ENCODE measurements at regions not wholly inside any gene's neighbourhood (a gene's known extent, or its start where the extent isn't known, plus 50 kb on each side); places are given as distances from the start of the nearest gene placed in this dataset.

- no peak overlapping the region for H3K27ac Mint-ChIP-seq (ENCODE audit: unreplicated experiment)
- no peak for TF ChIP-seq CTCF (IDR thresholded peaks at IDR 0.05)
- no peak for DNase-seq (ENCODE audit: extremely low spot score, unreplicated experiment)
- peaks cover 4% of the 10 kb centered on the region for H3K36me3 Mint-ChIP-seq (ENCODE audit: unreplicated experiment)
- H3K4me3 Mint-ChIP-seq (ENCODE audit: unreplicated experiment), result no peak overlapping the region
- no peaks in the 10 kb centered on the region for H3K4me1 Mint-ChIP-seq (ENCODE audit: unreplicated experiment)
- H3K9me3 Mint-ChIP-seq (ENCODE audit: unreplicated experiment), result peaks cover 27% of the 10 kb centered on the region
- peaks cover 36% of the 10 kb centered on the region for H3K27me3 Mint-ChIP-seq (ENCODE audit: unreplicated experiment)
Measured at GRCh38 chr10:44153918-44154670, 230.8 kb downstream of the CXCL12 start.

GRCh38 chr10:44143556-44143955 is 241.3 kb downstream of the CXCL12 start:
- H3K36me3 Mint-ChIP-seq (ENCODE audit: unreplicated experiment), result no peaks in the 10 kb centered on the region
- H3K4me1 Mint-ChIP-seq (ENCODE audit: unreplicated experiment), result no peaks in the 10 kb centered on the region
- H3K27me3 Mint-ChIP-seq (ENCODE audit: unreplicated experiment), result peaks cover 23% of the 10 kb centered on the region
- TF ChIP-seq CTCF (IDR thresholded peaks at IDR 0.05), result no peak
- DNase-seq (ENCODE audit: extremely low spot score, unreplicated experiment), result no peak
- H3K27ac Mint-ChIP-seq (ENCODE audit: unreplicated experiment), result no peak overlapping the region
- H3K9me3 Mint-ChIP-seq (ENCODE audit: unreplicated experiment), result peaks cover 6% of the 10 kb centered on the region
- H3K4me3 Mint-ChIP-seq (ENCODE audit: unreplicated experiment), result no peak overlapping the region

GRCh38 chr10:44132361-44133289 is 252.3 kb downstream of the CXCL12 start:
- H3K36me3 Mint-ChIP-seq (ENCODE audit: unreplicated experiment), result peaks cover 2% of the 10 kb centered on the region
- H3K9me3 Mint-ChIP-seq (ENCODE audit: unreplicated experiment), result no peaks in the 10 kb centered on the region
- H3K4me3 Mint-ChIP-seq (ENCODE audit: unreplicated experiment), result no peak overlapping the region
- H3K4me1 Mint-ChIP-seq (ENCODE audit: unreplicated experiment), result no peaks in the 10 kb centered on the region
- H3K27me3 Mint-ChIP-seq (ENCODE audit: unreplicated experiment), result peaks cover 51% of the 10 kb centered on the region
- H3K27ac Mint-ChIP-seq (ENCODE audit: unreplicated experiment), result no peak overlapping the region
- TF ChIP-seq CTCF (IDR thresholded peaks at IDR 0.05), result no peak
- DNase-seq (ENCODE audit: extremely low spot score, unreplicated experiment), result no peak

GRCh38 chr10:44126291-44126717 is 258.6 kb downstream of the CXCL12 start:
- no peak for DNase-seq (ENCODE audit: extremely low spot score, unreplicated experiment)

More at GRCh38 chr10:44126291-44126717, 258.6 kb downstream of the CXCL12 start:
- peaks cover 56% of the 10 kb centered on the region for H3K27me3 Mint-ChIP-seq (ENCODE audit: unreplicated experiment)
- H3K4me1 Mint-ChIP-seq (ENCODE audit: unreplicated experiment), result no peaks in the 10 kb centered on the region
- H3K4me3 Mint-ChIP-seq (ENCODE audit: unreplicated experiment), result no peak overlapping the region
- peaks cover 4% of the 10 kb centered on the region for H3K9me3 Mint-ChIP-seq (ENCODE audit: unreplicated experiment)
- H3K27ac Mint-ChIP-seq (ENCODE audit: unreplicated experiment), result no peak overlapping the region
- no peak for TF ChIP-seq CTCF (IDR thresholded peaks at IDR 0.05)
- no peaks in the 10 kb centered on the region for H3K36me3 Mint-ChIP-seq (ENCODE audit: unreplicated experiment)

All from osteocyte (in vitro differentiated cells).